Endothelial cell of umbilical vein (primary cell): ENCODE measurements at regions not wholly inside any gene's neighbourhood (a gene's known extent, or its start where the extent isn't known, plus 50 kb on each side); places are given as distances from the start of the nearest gene placed in this dataset.

Experiments
- BruUV-seq: library from RNA; stranded (reverse); fragments of 400-500 nt; replicated peaks from 2 replicates; lab custom pipeline; 2021; lab: Mats Ljungman, UMichigan
- CTCF ChIA-PET: fragments of 300-600, 350-600 bp; sonication (Branson Sonifier 250); formaldehyde crosslinking; loops from one replicate; lab custom pipeline; 2021; ENCODE audit warnings: antibody characterized with exemption, inconsistent platforms; lab: Charles Lee
- POLR2A ChIA-PET: fragments of 300-600, 350-600 bp; sonication (Branson Sonifier 250); formaldehyde crosslinking; loops from one replicate; lab custom pipeline; 2021; ENCODE audit warnings: antibody characterized with exemption, inconsistent platforms; lab: Charles Lee
- DNase-seq: peaks from one replicate; pipeline ENCODE4 v3.0.0-alpha.2; 2011; ENCODE audit warnings: low read depth, low spot score
- FAIRE-seq: peaks from 2 replicates; lab custom pipeline; 2011; peaks lifted over from hg19 to GRCh38; lab: Jason Lieb, UNC
- H2AFZ ChIP-seq: 2 replicates; pipeline ENCODE4 v1.6.0; 2012; ENCODE audit warnings: low read depth, low read length, control low read depth, inconsistent platforms
- H3K27ac ChIP-seq: 2 replicates; pipeline ENCODE4 v1.5.1; 2011; ENCODE audit warnings: low read depth, mild to moderate bottlenecking, control low read depth, low read length, moderate library complexity; ENCODE audit not compliant: insufficient read depth
- H3K27me3 ChIP-seq, 2 experiments: 2 replicates each; pipeline versions ENCODE4 v1.6.0 to v1.6.1; 2011; ENCODE audit warnings: low read length in 2 of 2, mixed read lengths in 1 of 2; ENCODE audit not compliant: control insufficient read depth in 2 of 2, insufficient read depth in 2 of 2
- H3K36me3 ChIP-seq, 2 experiments: 2 replicates in 1 of 2; 3 replicates in 1 of 2; pipeline ENCODE4 v1.5.1; 2011; ENCODE audit warnings: low read length in 2 of 2, mild to moderate bottlenecking in 1 of 2, moderate library complexity in 1 of 2; ENCODE audit not compliant: control insufficient read depth in 2 of 2, insufficient read depth in 2 of 2; ENCODE audit errors: extremely low read depth in 1 of 2
- H3K4me1 ChIP-seq: 3 replicates; pipeline ENCODE4 v1.5.1; 2011; ENCODE audit warnings: mild to moderate bottlenecking, low read length; ENCODE audit not compliant: control insufficient read depth, insufficient read depth; ENCODE audit errors: extremely low read depth
- H3K4me2 ChIP-seq: 2 replicates; pipeline ENCODE4 v1.6.1; 2011; ENCODE audit warnings: low read length, control low read depth, mixed read lengths; ENCODE audit not compliant: insufficient read depth
- H3K4me3 ChIP-seq, 3 experiments: fragments of 200-600 bp in 1 of 3; sonication (generic), shearing (Covaris generic) in 1 of 3; replicated peaks in 1 of 3; 2 replicates each; pipeline ENCODE4 v1.5.1; 2011 to 2016; ENCODE audit warnings: control low read depth in 3 of 3, low read length in 3 of 3, mild to moderate bottlenecking in 2 of 3, inconsistent platforms in 1 of 3, low read depth in 1 of 3, moderate library complexity in 1 of 3; ENCODE audit not compliant: insufficient read depth in 1 of 3
- H3K79me2 ChIP-seq: 2 replicates; pipeline ENCODE4 v1.6.0; 2012; ENCODE audit warnings: low read length, inconsistent platforms; ENCODE audit not compliant: control insufficient read depth, insufficient read depth
- H3K9ac ChIP-seq: replicated peaks from 2 replicates; pipeline ENCODE3; 2011; ENCODE audit warnings: low read length, control low read depth; ENCODE audit not compliant: insufficient read depth; ENCODE audit errors: extremely low read depth
- H3K9me1 ChIP-seq: replicated peaks from 3 replicates; pipeline ENCODE4 v1.6.0; 2011; ENCODE audit warnings: mild to moderate bottlenecking, low read length; ENCODE audit not compliant: control insufficient read depth, insufficient read depth; ENCODE audit errors: extremely low read depth
- H3K9me3 ChIP-seq: replicated peaks from 2 replicates; pipeline ENCODE4 v1.5.1; 2012; ENCODE audit warnings: low read length, inconsistent platforms; ENCODE audit not compliant: control insufficient read depth, insufficient read depth
- H4K20me1 ChIP-seq: replicated peaks from 2 replicates; pipeline ENCODE3; 2011; ENCODE audit warnings: mild to moderate bottlenecking, low read length; ENCODE audit not compliant: control insufficient read depth, insufficient read depth; ENCODE audit errors: extremely low read depth
- EZH2 ChIP-seq: IDR thresholded peaks from 2 replicates; pipeline ENCODE4 v1.6.1; 2012; ENCODE audit warnings: borderline replicate concordance, low read depth, mild to moderate bottlenecking, moderate library complexity, low read length, inconsistent platforms; ENCODE audit not compliant: severe bottlenecking
- FOS ChIP-seq: IDR thresholded peaks from 2 replicates; pipeline ENCODE4 v1.6.1; 2011; ENCODE audit warnings: mild to moderate bottlenecking, low read length, moderate library complexity, borderline replicate concordance; ENCODE audit not compliant: insufficient read depth
- GATA2 ChIP-seq: IDR thresholded peaks from 2 replicates; pipeline ENCODE4 v1.7.0; 2011; ENCODE audit warnings: low read depth, mild to moderate bottlenecking, moderate library complexity, mixed read lengths, low read length; ENCODE audit not compliant: insufficient read length, insufficient read depth
- JUN ChIP-seq: IDR thresholded peaks from 2 replicates; pipeline ENCODE4 v1.6.1; 2011; ENCODE audit warnings: borderline replicate concordance, low read depth; ENCODE audit not compliant: insufficient read length, insufficient read depth
- MYC ChIP-seq: IDR thresholded peaks from one replicate; pipeline ENCODE4 v1.6.1; 2011; ENCODE audit warnings: mild to moderate bottlenecking, low read depth, low read length
- POLR2A ChIP-seq: IDR thresholded peaks from 2 replicates; pipeline ENCODE4 v1.6.1; 2012; ENCODE audit warnings: low read depth, mild to moderate bottlenecking, control low read depth, low read length
- POLR2AphosphoS5 ChIP-seq: IDR thresholded peaks from 2 replicates; pipeline ENCODE4 v1.6.1; 2012; ENCODE audit warnings: low read depth, mild to moderate bottlenecking, control low read depth, low read length, moderate library complexity; ENCODE audit not compliant: insufficient read depth
- dilution Hi-C: fragments of 300-500 bp; cut with MboI; formaldehyde crosslinking; loops from one replicate; pipeline ENCODE4 v1.15.0; 2019; ENCODE audit warnings: low sequenced_read_pairs; ENCODE audit not compliant: extremely low pct_ligation_motif_present
- intact Hi-C: fragments of 100-400 bp; cut with micrococcal nuclease; formaldehyde crosslinking; loops from one replicate; pipeline ENCODE4 v1.10.0; 2022
- TF ChIP-seq, protein P1 (sequence below), 2 donors: IDR thresholded peaks; 1 replicate in 1 of 2; 2 replicates in 1 of 2; pipeline ENCODE4 v1.5.1; 2011; ENCODE audit warnings: low read length in 2 of 2, mild to moderate bottlenecking in 2 of 2, moderate library complexity in 2 of 2, control low read depth in 1 of 2, inconsistent platforms in 1 of 2, low read depth in 1 of 2; ENCODE audit not compliant: insufficient read depth in 1 of 2; ENCODE audit errors: extremely low read depth in 1 of 2
- TF ChIP-seq, protein P2 (sequence below): IDR thresholded peaks from 2 replicates; pipeline ENCODE4 v1.6.1; 2011; ENCODE audit not compliant: insufficient read depth, insufficient read length

DNA sequence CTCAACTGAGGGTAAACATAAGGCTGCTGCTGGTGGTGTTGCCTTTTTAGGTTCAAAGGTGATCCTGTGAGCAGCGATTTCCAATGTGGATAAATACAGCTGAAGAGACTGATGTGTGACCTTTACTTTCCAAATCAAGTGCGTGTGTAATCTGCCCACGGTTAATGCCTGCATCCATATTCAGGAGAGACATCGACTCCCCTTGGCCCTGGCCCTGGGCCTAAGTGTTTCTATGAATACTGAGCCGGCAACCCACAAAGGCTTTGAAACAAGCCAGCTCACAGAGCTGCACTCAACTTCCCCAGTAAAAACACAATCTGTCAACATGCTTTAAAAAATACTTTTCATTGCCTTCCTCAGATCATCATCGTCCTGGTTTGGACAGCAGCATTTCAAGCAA lies 1026.6 kb downstream of the TMEM182 start:
- Histone ChIP-seq H3K27me3 (no peaks in the 10 kb centered on the region), H3K36me3 (no peaks in the 10 kb centered on the region), H3K9me3 (peaks cover 2% of the 10 kb centered on the region), H3K9ac (no peak overlapping the region), H3K9me1 (no peaks in the 10 kb centered on the region), H3K4me2 (no peak overlapping the region), H3K4me3 (no peak overlapping the region), H3K79me2 (no peaks in the 10 kb centered on the region), H3K4me1 (no peaks in the 10 kb centered on the region), H3K27ac (no peak overlapping the region), H2AFZ (no peak overlapping the region), H4K20me1 (no peaks in the 10 kb centered on the region)
- BruUV-seq, result no TSS peak
- dilution Hi-C loops, result no loop called here
- ChIA-PET POLR2A (no interaction called here), CTCF (no interaction called here)
- intact Hi-C loops, result no loop called here
- DNase-seq (no peak), FAIRE-seq (no peak)
- TF ChIP-seq JUN (no peak), GATA2 (no peak), POLR2A (no peak), EZH2 (no peak), MYC (no peak), FOS (no peak), POLR2AphosphoS5 (no peak)
- TF ChIP-seq, protein P1, sequence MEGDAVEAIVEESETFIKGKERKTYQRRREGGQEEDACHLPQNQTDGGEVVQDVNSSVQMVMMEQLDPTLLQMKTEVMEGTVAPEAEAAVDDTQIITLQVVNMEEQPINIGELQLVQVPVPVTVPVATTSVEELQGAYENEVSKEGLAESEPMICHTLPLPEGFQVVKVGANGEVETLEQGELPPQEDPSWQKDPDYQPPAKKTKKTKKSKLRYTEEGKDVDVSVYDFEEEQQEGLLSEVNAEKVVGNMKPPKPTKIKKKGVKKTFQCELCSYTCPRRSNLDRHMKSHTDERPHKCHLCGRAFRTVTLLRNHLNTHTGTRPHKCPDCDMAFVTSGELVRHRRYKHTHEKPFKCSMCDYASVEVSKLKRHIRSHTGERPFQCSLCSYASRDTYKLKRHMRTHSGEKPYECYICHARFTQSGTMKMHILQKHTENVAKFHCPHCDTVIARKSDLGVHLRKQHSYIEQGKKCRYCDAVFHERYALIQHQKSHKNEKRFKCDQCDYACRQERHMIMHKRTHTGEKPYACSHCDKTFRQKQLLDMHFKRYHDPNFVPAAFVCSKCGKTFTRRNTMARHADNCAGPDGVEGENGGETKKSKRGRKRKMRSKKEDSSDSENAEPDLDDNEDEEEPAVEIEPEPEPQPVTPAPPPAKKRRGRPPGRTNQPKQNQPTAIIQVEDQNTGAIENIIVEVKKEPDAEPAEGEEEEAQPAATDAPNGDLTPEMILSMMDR (IDR thresholded peaks at IDR 0.05; ENCODE audit: extremely low read depth in 1 of 2, insufficient read depth in 1 of 2, low read depth in 1 of 2, low read length in 2 of 2), result no peak
- TF ChIP-seq, protein P2, sequence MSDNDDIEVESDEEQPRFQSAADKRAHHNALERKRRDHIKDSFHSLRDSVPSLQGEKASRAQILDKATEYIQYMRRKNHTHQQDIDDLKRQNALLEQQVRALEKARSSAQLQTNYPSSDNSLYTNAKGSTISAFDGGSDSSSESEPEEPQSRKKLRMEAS, result no peak
